HCT116 (cell line): ENCODE measurements at regions not wholly inside any gene's neighbourhood (a gene's known extent, or its start where the extent isn't known, plus 50 kb on each side); places are given as distances from the start of the nearest gene placed in this dataset.
A peak's percentile ranks its signal among the peaks of the same experiment; 100 is the strongest.

Source experiments
- ATAC-seq: fragments of 200-7000 bp; cut with Tn5 transposase; 2 replicates; pipeline ENCODE4 v1.9.1; 2020; ENCODE audit warnings: mild to moderate bottlenecking, moderate library complexity
- BruUV-seq: library from RNA; stranded (reverse); fragments of 400-500 nt; replicated peaks from 2 replicates; lab custom pipeline; 2021; lab: Mats Ljungman, UMichigan
- CTCF ChIA-PET: fragments of 300-600 bp; sonication (Branson Sonifier 250); formaldehyde crosslinking; loops from one replicate; lab custom pipeline; 2021; ENCODE audit warnings: antibody characterized with exemption; lab: Charles Lee
- POLR2A ChIA-PET: fragments of 300-600, 350-600 bp; sonication (Branson Sonifier 250); formaldehyde crosslinking; loops from one replicate; lab custom pipeline; 2021; ENCODE audit warnings: antibody characterized with exemption; lab: Charles Lee
- RAD21 ChIA-PET, 2 experiments: fragments of 300-600 bp; sonication (Branson Sonifier 250); formaldehyde crosslinking; loops; one replicate each; lab custom pipeline; 2023; ENCODE audit warnings: low total read pairs in 2 of 2; ENCODE audit not compliant: uncharacterized antibody in 2 of 2, unreplicated experiment in 2 of 2, low non-redundant PET in 1 of 2; lab: Charles Lee
- DNase-seq: peaks from one replicate; pipeline ENCODE4 v3.0.0-alpha.2; 2010; ENCODE audit warnings: low read depth, low spot score
- H2AFZ ChIP-seq: fragments of 200-600 bp; shearing (Covaris generic), sonication (generic); 2 replicates; pipeline ENCODE4 v1.6.1; 2017; ENCODE audit warnings: low read depth, mixed run types, mixed read lengths, antibody characterized with exemption, low read length; ENCODE audit not compliant: poor library complexity, severe bottlenecking
- H3K27ac ChIP-seq: 2 replicates; pipeline ENCODE4 v1.5.1; 2012; ENCODE audit warnings: low read depth, low read length
- H3K27me3 ChIP-seq: fragments of 200-600 bp; sonication (generic); 2 replicates; pipeline ENCODE4 v1.6.1; 2016; ENCODE audit warnings: mixed run types, low read length, mixed read lengths; ENCODE audit not compliant: insufficient read depth
- H3K36me3 ChIP-seq, 2 experiments: fragments of 200-500 bp in 1 of 2; fragments of 200-600 bp in 1 of 2; sonication (Bioruptor generic) in 1 of 2; sonication (generic) in 1 of 2; 2 replicates each; pipeline versions ENCODE4 v1.5.1 to v1.6.1; 2014 to 2016; ENCODE audit warnings: low read length in 2 of 2, inconsistent platforms in 1 of 2, mixed read lengths in 1 of 2, mixed run types in 1 of 2; ENCODE audit not compliant: insufficient read depth in 2 of 2, control insufficient read depth in 1 of 2
- H3K4me1 ChIP-seq, 2 experiments: fragments of 200-600 bp in 1 of 2; sonication (generic) in 1 of 2; 2 replicates each; pipeline versions ENCODE4 v1.5.1 to v1.6.1; 2012 to 2017; ENCODE audit warnings: low read length in 2 of 2, inconsistent platforms in 1 of 2, mild to moderate bottlenecking in 1 of 2, mixed read lengths in 1 of 2, mixed run types in 1 of 2, moderate library complexity in 1 of 2; ENCODE audit not compliant: insufficient read depth in 2 of 2, control insufficient read depth in 1 of 2
- H3K4me2 ChIP-seq: fragments of 200-600 bp; sonication (generic); 2 replicates; pipeline ENCODE4 v1.6.1; 2017; ENCODE audit warnings: mixed run types, low read length, mixed read lengths
- H3K4me3 ChIP-seq, 2 experiments: fragments of 200-600 bp in 1 of 2; sonication (generic) in 1 of 2; replicated peaks in 1 of 2; 2 replicates each; pipeline ENCODE4 v1.5.1; 2011 to 2016; ENCODE audit warnings: low read length in 2 of 2, control low read depth in 1 of 2, low read depth in 1 of 2, mild to moderate bottlenecking in 1 of 2, mixed read lengths in 1 of 2, mixed run types in 1 of 2
- H3K79me2 ChIP-seq: fragments of 200-600 bp; sonication (generic); 2 replicates; pipeline ENCODE4 v1.6.1; 2017; ENCODE audit warnings: mild to moderate bottlenecking, mixed run types, low read length, moderate library complexity, mixed read lengths; ENCODE audit not compliant: insufficient read depth
- H3K9ac ChIP-seq: fragments of 200-600 bp; sonication (generic); 2 replicates; pipeline ENCODE4 v1.6.1; 2016; ENCODE audit warnings: low read length, mixed read lengths
- H3K9me2 ChIP-seq: fragments of 200-600 bp; sonication (generic), shearing (Covaris generic); 2 replicates; pipeline ENCODE4 v1.6.1; 2017; ENCODE audit warnings: mixed run types, mild to moderate bottlenecking, moderate library complexity; ENCODE audit not compliant: insufficient read depth
- H3K9me3 ChIP-seq, 2 experiments: fragments of 200-500 bp in 1 of 2; fragments of 200-600 bp in 1 of 2; sonication (Bioruptor generic) in 1 of 2; sonication (generic) in 1 of 2; 2 replicates each; pipeline ENCODE4 v1.6.1; 2014 to 2017; ENCODE audit warnings: low read length in 2 of 2, mixed read lengths in 2 of 2, inconsistent platforms in 1 of 2, low read depth in 1 of 2, mild to moderate bottlenecking in 1 of 2, mixed run types in 1 of 2, moderate library complexity in 1 of 2; ENCODE audit not compliant: control insufficient read depth in 1 of 2, insufficient read depth in 1 of 2
- H4K20me1 ChIP-seq: fragments of 200-600 bp; sonication (generic), shearing (Covaris generic); 2 replicates; pipeline ENCODE4 v1.6.1; 2017; ENCODE audit warnings: mixed run types, mild to moderate bottlenecking, moderate library complexity; ENCODE audit not compliant: insufficient read depth
- CTCF ChIP-seq, 3 experiments: fragments of 200-600 bp in 1 of 3; sonication (generic) in 1 of 3; IDR thresholded peaks in 2 of 3; conservative IDR thresholded peaks in 1 of 3; 2 replicates each; pipeline ENCODE4 v1.5.1; 2012 to 2017; ENCODE audit warnings: low read depth in 2 of 3, low read length in 2 of 3, antibody characterized with exemption in 1 of 3, borderline replicate concordance in 1 of 3, control low read depth in 1 of 3, mild to moderate bottlenecking in 1 of 3, mixed read lengths in 1 of 3, mixed run types in 1 of 3, moderate library complexity in 1 of 3; ENCODE audit not compliant: insufficient read depth in 1 of 3
- FOSL1 ChIP-seq: IDR thresholded peaks from 2 replicates; pipeline ENCODE4 v1.6.1; 2012; ENCODE audit warnings: low read depth
- JUND ChIP-seq: IDR thresholded peaks from 2 replicates; pipeline ENCODE4 v1.6.1; 2012
- RAD21 ChIP-seq: IDR thresholded peaks from 2 replicates; pipeline ENCODE4 v1.6.1; 2012; ENCODE audit warnings: low read depth, mild to moderate bottlenecking
- SRF ChIP-seq: IDR thresholded peaks from 2 replicates; pipeline ENCODE4 v1.6.1; 2012; ENCODE audit warnings: low read depth
- TCF7L2 ChIP-seq: IDR thresholded peaks from 2 replicates; pipeline ENCODE4 v1.7.0; 2011; ENCODE audit warnings: borderline replicate concordance, inconsistent platforms; ENCODE audit not compliant: insufficient read depth, insufficient read length; ENCODE audit errors: extremely low read depth
- ZBTB33 ChIP-seq: IDR thresholded peaks from 2 replicates; pipeline ENCODE4 v1.6.1; 2011; ENCODE audit warnings: mild to moderate bottlenecking, low read length, moderate library complexity; ENCODE audit not compliant: insufficient replicate concordance; ENCODE audit errors: extremely low read depth
- intact Hi-C: fragments of 100-400 bp; cut with micrococcal nuclease; formaldehyde crosslinking; loops from 2 replicates; pipeline ENCODE4 v1.10.0; 2022

GRCh38 chr13:47592256-47592655 lies 408.8 kb downstream of the SUCLA2 start (continued):
- TF ChIP-seq ZBTB33 (no peak), JUND (no peak), FOSL1 (no peak), SRF (no peak)

GRCh38 chr13:47588676-47589075 lies 412.4 kb downstream of the SUCLA2 start:
- Histone ChIP-seq H3K36me3 (no peaks in the 10 kb centered on the region), H3K4me3 (no peak overlapping the region), H3K27ac (no peak overlapping the region), H3K4me1 (no peaks in the 10 kb centered on the region), H3K27me3 (no peaks in the 10 kb centered on the region), H3K9me2 (no peaks in the 10 kb centered on the region), H3K4me2 (no peak overlapping the region), H2AFZ (no peak overlapping the region), H3K9ac (no peak overlapping the region), H3K9me3 (no peaks in the 10 kb centered on the region), H3K79me2 (no peaks in the 10 kb centered on the region), H4K20me1 (no peaks in the 10 kb centered on the region)
- POLR2A ChIA-PET, result no interaction called here
- BruUV-seq, result no TSS peak
- no peak for ATAC-seq
- intact Hi-C loops, result no loop called here
- TF ChIP-seq RAD21, result peak; percentile 6; the same call in 1 of the 2 replicates
- TF ChIP-seq TCF7L2, result no peak
- TF ChIP-seq CTCF (IDR thresholded peaks at IDR 0.05 in 2 of 3, conservative IDR thresholded peaks at IDR 0.05 in 1 of 3; ENCODE audit: borderline replicate concordance in 1 of 3, insufficient read depth in 1 of 3, low read depth in 2 of 3, low read length in 2 of 3), result peak in 1 of 3 experiments; percentile 22; a peak in 1 of 6 replicates
- CTCF ChIA-PET, result no interaction called here
- RAD21 ChIA-PET, result no interaction called here
- DNase-seq, result no peak
